Peyer's patch (tissue), 4 donors: ENCODE measurements at regions not wholly inside any gene's neighbourhood (a gene's known extent, or its start where the extent isn't known, plus 50 kb on each side); places are given as distances from the start of the nearest gene placed in this dataset.

Source experiments
- POLR2A ChIP-seq, 2 donors: fragments of 450-650 bp; IDR thresholded peaks; one replicate each; pipeline ENCODE4 v1.5.1; 2017; ENCODE audit warnings: antibody characterized with exemption in 2 of 2, mild to moderate bottlenecking in 2 of 2, moderate library complexity in 2 of 2
- TF ChIP-seq, protein P1 (sequence below), 6 experiments: fragments of 450-650 bp in 4 of 6; fragments of 200-600 bp in 2 of 6; sonication (generic) in 1 of 6; IDR thresholded peaks; one replicate each; pipeline ENCODE4 v1.5.1; 2017 to 2019; ENCODE audit warnings: antibody characterized with exemption in 6 of 6, mild to moderate bottlenecking in 3 of 6, moderate library complexity in 1 of 6

- TF ChIP-seq, protein P1, sequence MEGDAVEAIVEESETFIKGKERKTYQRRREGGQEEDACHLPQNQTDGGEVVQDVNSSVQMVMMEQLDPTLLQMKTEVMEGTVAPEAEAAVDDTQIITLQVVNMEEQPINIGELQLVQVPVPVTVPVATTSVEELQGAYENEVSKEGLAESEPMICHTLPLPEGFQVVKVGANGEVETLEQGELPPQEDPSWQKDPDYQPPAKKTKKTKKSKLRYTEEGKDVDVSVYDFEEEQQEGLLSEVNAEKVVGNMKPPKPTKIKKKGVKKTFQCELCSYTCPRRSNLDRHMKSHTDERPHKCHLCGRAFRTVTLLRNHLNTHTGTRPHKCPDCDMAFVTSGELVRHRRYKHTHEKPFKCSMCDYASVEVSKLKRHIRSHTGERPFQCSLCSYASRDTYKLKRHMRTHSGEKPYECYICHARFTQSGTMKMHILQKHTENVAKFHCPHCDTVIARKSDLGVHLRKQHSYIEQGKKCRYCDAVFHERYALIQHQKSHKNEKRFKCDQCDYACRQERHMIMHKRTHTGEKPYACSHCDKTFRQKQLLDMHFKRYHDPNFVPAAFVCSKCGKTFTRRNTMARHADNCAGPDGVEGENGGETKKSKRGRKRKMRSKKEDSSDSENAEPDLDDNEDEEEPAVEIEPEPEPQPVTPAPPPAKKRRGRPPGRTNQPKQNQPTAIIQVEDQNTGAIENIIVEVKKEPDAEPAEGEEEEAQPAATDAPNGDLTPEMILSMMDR (IDR thresholded peaks at IDR 0.05), result no peak
- TF ChIP-seq POLR2A (IDR thresholded peaks at IDR 0.05), result no peak
Observed at GRCh38 chr1:5271264-5271663, 616.9 kb downstream of the AJAP1 start.
